H9 (cell line): ENCODE measurements at regions not wholly inside any gene's neighbourhood (a gene's known extent, or its start where the extent isn't known, plus 50 kb on each side); places are given as distances from the start of the nearest gene placed in this dataset.
"Not testable (repeated sequence)": the region's sequence is repeated elsewhere in the genome, so short reads cannot be mapped to it uniquely, and the experiment has no call there.

Experiments used
- DNase-seq: peaks from one replicate; pipeline ENCODE4 v3.0.0-alpha.2; 2017
- H2AFZ ChIP-seq: one replicate; pipeline ENCODE4 v1.6.1; 2013; ENCODE audit warnings: mild to moderate bottlenecking, low read length, control low read depth, moderate library complexity
- H2AK5ac ChIP-seq: 2 replicates; pipeline ENCODE4 v1.6.1; 2013; ENCODE audit warnings: low read length, control low read depth, mixed read lengths; ENCODE audit not compliant: insufficient read length
- H2BK120ac ChIP-seq: one replicate; pipeline ENCODE4 v1.6.1; 2013; ENCODE audit warnings: low read depth, mild to moderate bottlenecking, low read length, control low read depth, inconsistent platforms; ENCODE audit not compliant: poor library complexity, severe bottlenecking
- H2BK12ac ChIP-seq: 2 replicates; pipeline ENCODE4 v1.6.1; 2013; ENCODE audit warnings: low read length, control low read depth, mixed read lengths, low read depth; ENCODE audit not compliant: insufficient read length
- H2BK15ac ChIP-seq: 2 replicates; pipeline ENCODE4 v1.6.1; 2013; ENCODE audit warnings: low read depth, low read length, control low read depth
- H2BK20ac ChIP-seq: one replicate; pipeline ENCODE4 v1.6.1; 2013; ENCODE audit warnings: low read depth, mild to moderate bottlenecking, low read length, control low read depth, inconsistent platforms; ENCODE audit not compliant: poor library complexity, severe bottlenecking
- H2BK5ac ChIP-seq: 2 replicates; pipeline ENCODE4 v1.6.1; 2013; ENCODE audit warnings: low read length, control low read depth, mixed read lengths; ENCODE audit not compliant: insufficient read length
- H3K14ac ChIP-seq: 2 replicates; pipeline ENCODE4 v1.6.1; 2013; ENCODE audit warnings: low read length, control low read depth; ENCODE audit not compliant: insufficient read depth
- H3K18ac ChIP-seq: 2 replicates; pipeline ENCODE4 v1.6.1; 2013; ENCODE audit warnings: low read depth, mild to moderate bottlenecking, mixed read lengths, low read length, control low read depth; ENCODE audit not compliant: insufficient read length
- H3K23ac ChIP-seq: 2 replicates; pipeline ENCODE4 v1.6.1; 2013; ENCODE audit warnings: low read length, control low read depth, mixed read lengths, low read depth; ENCODE audit not compliant: insufficient read length
- H3K23me2 ChIP-seq: 2 replicates; pipeline ENCODE4 v1.6.1; 2013; ENCODE audit warnings: low read depth, mild to moderate bottlenecking, mixed read lengths, low read length, control low read depth; ENCODE audit not compliant: insufficient read length, poor library complexity, severe bottlenecking
- H3K27ac ChIP-seq: 2 replicates; pipeline ENCODE4 v1.5.1; 2013; ENCODE audit warnings: low read length, control low read depth, mixed read lengths, low read depth; ENCODE audit not compliant: insufficient read length
- H3K27me3 ChIP-seq: 2 replicates; pipeline ENCODE4 v1.6.1; 2013; ENCODE audit warnings: low read length, control low read depth, inconsistent platforms; ENCODE audit not compliant: insufficient read depth
- H3K4ac ChIP-seq: 2 replicates; pipeline ENCODE4 v1.6.1; 2013; ENCODE audit warnings: low read depth, mild to moderate bottlenecking, control low read depth, inconsistent platforms, low read length, moderate library complexity
- H3K4me1 ChIP-seq: 2 replicates; pipeline ENCODE4 v1.6.1; 2013; ENCODE audit warnings: low read length, control low read depth, inconsistent platforms; ENCODE audit not compliant: insufficient read depth
- H3K4me2 ChIP-seq: 2 replicates; pipeline ENCODE4 v1.6.1; 2013; ENCODE audit warnings: low read length, control low read depth, mixed read lengths; ENCODE audit not compliant: insufficient read length, insufficient read depth
- H3K56ac ChIP-seq: 2 replicates; pipeline ENCODE4 v1.6.1; 2013; ENCODE audit warnings: low read depth, mild to moderate bottlenecking, mixed read lengths, low read length, control low read depth; ENCODE audit not compliant: insufficient read length
- H3K79me1 ChIP-seq: 2 replicates; pipeline ENCODE4 v1.6.1; 2013; ENCODE audit warnings: low read depth, mild to moderate bottlenecking, moderate library complexity, low read length, control low read depth, inconsistent platforms; ENCODE audit not compliant: insufficient read depth, poor library complexity, severe bottlenecking
- H3K79me2 ChIP-seq: 2 replicates; pipeline ENCODE4 v1.6.1; 2013; ENCODE audit warnings: low read length, control low read depth, inconsistent platforms; ENCODE audit not compliant: insufficient read depth
- H3K9ac ChIP-seq: 2 replicates; pipeline ENCODE4 v1.6.1; 2013; ENCODE audit warnings: low read length, control low read depth, mixed read lengths; ENCODE audit not compliant: insufficient read length; ENCODE audit errors: extremely low read depth
- H3K9me3 ChIP-seq: one replicate; pipeline ENCODE4 v1.6.1; 2013; ENCODE audit warnings: low read depth, low read length, inconsistent platforms; ENCODE audit not compliant: control insufficient read depth
- H3T11ph ChIP-seq: one replicate; pipeline ENCODE4 v1.6.1; 2013; ENCODE audit warnings: mild to moderate bottlenecking, low read length, control low read depth, inconsistent platforms
- H4K20me1 ChIP-seq: one replicate; pipeline ENCODE4 v1.6.1; 2013; ENCODE audit not compliant: control insufficient read depth, insufficient read length, insufficient read depth
- H4K5ac ChIP-seq: 2 replicates; pipeline ENCODE4 v1.6.1; 2013; ENCODE audit warnings: low read depth, mild to moderate bottlenecking, mixed read lengths, low read length, control low read depth; ENCODE audit not compliant: insufficient read length
- H4K8ac ChIP-seq: replicated peaks from 2 replicates; pipeline ENCODE4 v1.6.1; 2013; ENCODE audit warnings: low read length, control low read depth, mixed read lengths, low read depth; ENCODE audit not compliant: insufficient read length
- H4K91ac ChIP-seq: 2 replicates; pipeline ENCODE4 v1.6.1; 2013; ENCODE audit warnings: low read depth, mild to moderate bottlenecking, moderate library complexity, mixed read lengths, low read length, control low read depth; ENCODE audit not compliant: insufficient read length
- H3K27ac Mint-ChIP-seq, 3 experiments: 2 replicates in 2 of 3; 3 replicates in 1 of 3; pipeline ENCODE4 v1.8.0; 2020 to 2021; ENCODE audit warnings: mixed read lengths in 3 of 3, mild to moderate bottlenecking in 1 of 3, moderate library complexity in 1 of 3
- H3K27me3 Mint-ChIP-seq: 2 replicates; pipeline ENCODE4 v1.8.0; 2021; ENCODE audit warnings: low read depth, mild to moderate bottlenecking, moderate library complexity, mixed read lengths
- H3K36me3 Mint-ChIP-seq, 3 experiments: 2 replicates in 2 of 3; 3 replicates in 1 of 3; pipeline ENCODE4 v1.8.0; 2020 to 2021; ENCODE audit warnings: low read depth in 3 of 3, mixed read lengths in 3 of 3; ENCODE audit not compliant: insufficient read depth in 1 of 3
- H3K4me1 Mint-ChIP-seq, 2 experiments: 2 replicates each; pipeline ENCODE4 v1.8.0; 2020; ENCODE audit warnings: mixed read lengths in 2 of 2
- H3K4me3 Mint-ChIP-seq, 2 experiments: 2 replicates in 1 of 2; 3 replicates in 1 of 2; pipeline ENCODE4 v1.8.0; 2020 to 2021; ENCODE audit warnings: mild to moderate bottlenecking in 2 of 2, mixed read lengths in 2 of 2, moderate library complexity in 1 of 2
- H3K9me3 Mint-ChIP-seq, 2 experiments: 2 replicates in 1 of 2; 3 replicates in 1 of 2; pipeline ENCODE4 v1.8.0; 2020; ENCODE audit warnings: mild to moderate bottlenecking in 2 of 2, mixed read lengths in 2 of 2, moderate library complexity in 1 of 2
- WGBS: extraction: QIAGEN DNeasy Blood & Tissue Kit; methylation state at CpG from one replicate; pipeline ENCODE4 v1.1.7; 2013; ENCODE audit warnings: missing lambda C conversion rate, low lambda C conversion rate, mixed read lengths; ENCODE audit not compliant: insufficient read length; ENCODE audit errors: extremely low coverage; 5-methylcytosine and 5-hydroxymethylcytosine counted together

- no CpG with 5 or more reads among the region's 10 CpGs for WGBS
- H3K14ac ChIP-seq, H3K27ac ChIP-seq, H2BK120ac ChIP-seq, H3K4me1 ChIP-seq, H3K4me3 Mint-ChIP-seq, H3K79me1 ChIP-seq, H3K4me2 ChIP-seq, H2AK5ac ChIP-seq, H3K9me3 Mint-ChIP-seq, DNase-seq, H4K8ac ChIP-seq, H3K4ac ChIP-seq, H3K4me1 Mint-ChIP-seq, H3K23ac ChIP-seq, H3K36me3 Mint-ChIP-seq, H3K27me3 ChIP-seq, H3K79me2 ChIP-seq, H3T11ph ChIP-seq, H2BK20ac ChIP-seq, H2BK15ac ChIP-seq, H2BK12ac ChIP-seq, H3K23me2 ChIP-seq, H4K20me1 ChIP-seq, H3K27me3 Mint-ChIP-seq, H4K5ac ChIP-seq, H2BK5ac ChIP-seq, H2AFZ ChIP-seq, H3K18ac ChIP-seq, H3K27ac Mint-ChIP-seq, H4K91ac ChIP-seq, H3K9me3 ChIP-seq, H3K56ac ChIP-seq, H3K9ac ChIP-seq: not testable (repeated sequence)
These were observed 332.9 kb upstream of the PLGLB2 start for GRCh38 chr2:87414795-87415570.

GRCh38 chr2:87415586-87416265 is 332.2 kb upstream of the PLGLB2 start:
- not testable (repeated sequence) for H3K4me2 ChIP-seq, H2AFZ ChIP-seq, H2BK20ac ChIP-seq, H2AK5ac ChIP-seq, H3K27me3 Mint-ChIP-seq, H3K9me3 ChIP-seq, H3K56ac ChIP-seq, H2BK120ac ChIP-seq, H4K8ac ChIP-seq, H3K4me1 Mint-ChIP-seq, H3K36me3 Mint-ChIP-seq, H2BK12ac ChIP-seq, H3K79me2 ChIP-seq, H3K14ac ChIP-seq, H3T11ph ChIP-seq, H4K5ac ChIP-seq, H3K27ac Mint-ChIP-seq, H3K18ac ChIP-seq, H4K20me1 ChIP-seq, H3K4me3 Mint-ChIP-seq, H3K9ac ChIP-seq, H4K91ac ChIP-seq, DNase-seq, H2BK15ac ChIP-seq, H3K4me1 ChIP-seq, H2BK5ac ChIP-seq, H3K27ac ChIP-seq, H3K23ac ChIP-seq, H3K9me3 Mint-ChIP-seq, H3K23me2 ChIP-seq, H3K27me3 ChIP-seq, H3K79me1 ChIP-seq
- peak overlapping the region; percentile 71; the same call in 1 of the 2 replicates for H3K4ac ChIP-seq
- WGBS, result no CpG with 5 or more reads among the region's 1 CpG
